HepG2 (cell line): ENCODE measurements at regions not wholly inside any gene's neighbourhood (a gene's known extent, or its start where the extent isn't known, plus 50 kb on each side); places are given as distances from the start of the nearest gene placed in this dataset.

ENCODE experiments used
- ATAC-seq: fragments of 200-7000 bp; cut with Tn5 transposase; 3 replicates; pipeline ENCODE4 v1.9.1; 2020; ENCODE audit warnings: mild to moderate bottlenecking, moderate library complexity
- BruUV-seq: library from RNA; stranded (reverse); fragments of 400-500 nt; replicated peaks from 2 replicates; lab custom pipeline; 2021; lab: Mats Ljungman, UMichigan
- CTCF ChIA-PET: fragments of 300-600 bp; formaldehyde crosslinking; extraction: SDS; loops from one replicate; lab custom pipeline; 2021; ENCODE audit warnings: low total read pairs, inconsistent platforms, low intra/inter-chr PET ratio; lab: Yijun Ruan, JAX
- POLR2A ChIA-PET: fragments of 350-600 bp; sonication (Branson Sonifier 250); formaldehyde crosslinking; loops from one replicate; lab custom pipeline; 2020; ENCODE audit warnings: antibody characterized with exemption, inconsistent platforms; lab: Yijun Ruan, JAX
- DNase-seq: peaks from one replicate; pipeline ENCODE4 v3.0.0-alpha.2; 2015; ENCODE audit warnings: low spot score
- FAIRE-seq: peaks from 3 replicates; lab custom pipeline; 2011; peaks lifted over from hg19 to GRCh38; lab: Jason Lieb, UNC
- H2AFZ ChIP-seq: one replicate; pipeline ENCODE4 v1.6.1; 2011; ENCODE audit warnings: low read length, inconsistent platforms
- H3K27ac ChIP-seq: fragments of 300-600 bp; 3 replicates; pipeline ENCODE4 v1.8.0; 2011; ENCODE audit warnings: mixed run types, mild to moderate bottlenecking, mixed read lengths, low read length, inconsistent platforms; ENCODE audit not compliant: insufficient read depth; ENCODE audit errors: extremely low read length
- H3K27me3 ChIP-seq, 2 experiments: fragments of 200-600 bp in 1 of 2; 2 replicates in 1 of 2; 3 replicates in 1 of 2; pipeline versions ENCODE4 v1.6.0 to v1.8.0; 2011; ENCODE audit warnings: low read length in 2 of 2, mild to moderate bottlenecking in 2 of 2, moderate library complexity in 2 of 2, inconsistent platforms in 1 of 2; ENCODE audit not compliant: insufficient read depth in 2 of 2, control insufficient read depth in 1 of 2
- H3K36me3 ChIP-seq, 2 experiments: fragments of 200-600 bp in 1 of 2; replicated peaks in 1 of 2; 2 replicates in 1 of 2; 3 replicates in 1 of 2; pipeline versions ENCODE4 v1.5.1 to v1.8.0; 2011; ENCODE audit warnings: low read length in 2 of 2, inconsistent platforms in 1 of 2; ENCODE audit not compliant: insufficient read depth in 2 of 2, control insufficient read depth in 1 of 2
- H3K4me1 ChIP-seq: 2 replicates; pipeline ENCODE4 v1.5.1; 2012; ENCODE audit warnings: low read length, inconsistent platforms; ENCODE audit not compliant: insufficient read depth
- H3K4me2 ChIP-seq: 2 replicates; pipeline ENCODE4 v1.6.0; 2011; ENCODE audit warnings: low read depth, low read length, inconsistent platforms
- H3K4me3 ChIP-seq, 3 experiments: fragments of 200-600 bp in 1 of 3; sonication (generic), shearing (Covaris generic) in 1 of 3; replicated peaks in 1 of 3; 2 replicates each; pipeline ENCODE4 v1.5.1; 2011 to 2016; ENCODE audit warnings: low read length in 3 of 3, inconsistent platforms in 2 of 3, low read depth in 2 of 3, mild to moderate bottlenecking in 2 of 3, control low read depth in 1 of 3, mixed read lengths in 1 of 3; ENCODE audit not compliant: insufficient read depth in 1 of 3
- H3K79me2 ChIP-seq: one replicate; pipeline ENCODE4 v1.6.1; 2011; ENCODE audit warnings: low read length, inconsistent platforms; ENCODE audit not compliant: insufficient read depth
- H3K9ac ChIP-seq: 2 replicates; pipeline ENCODE4 v1.6.0; 2011; ENCODE audit warnings: mild to moderate bottlenecking, low read depth, low read length, inconsistent platforms; ENCODE audit not compliant: insufficient read depth
- H3K9me3 ChIP-seq: 2 replicates; pipeline ENCODE4 v1.5.1; 2012; ENCODE audit warnings: mild to moderate bottlenecking, low read length
- H4K20me1 ChIP-seq: 2 replicates; pipeline ENCODE4 v1.6.0; 2011; ENCODE audit warnings: inconsistent platforms, mild to moderate bottlenecking, low read length, moderate library complexity; ENCODE audit not compliant: insufficient read depth
- CBX5 ChIP-seq: sonication (generic); formaldehyde crosslinking; IDR thresholded peaks from 2 replicates; pipeline ENCODE4 v1.4.0; 2020; ENCODE audit warnings: missing genetic modification reagents, borderline replicate concordance
- CC2D1A ChIP-seq: sonication (generic); formaldehyde crosslinking; IDR thresholded peaks from 2 replicates; pipeline ENCODE4 v1.8.1; 2023; ENCODE audit warnings: mild to moderate bottlenecking, missing genetic modification reagents
- GFI1 ChIP-seq: sonication (generic); formaldehyde crosslinking; IDR thresholded peaks from 2 replicates; pipeline ENCODE4 v1.5.0; 2020; ENCODE audit warnings: missing genetic modification reagents, mild to moderate bottlenecking, borderline replicate concordance
- ISL2 ChIP-seq: sonication (generic); formaldehyde crosslinking; IDR thresholded peaks from 2 replicates; pipeline ENCODE4 v1.5.0; 2020; ENCODE audit warnings: missing genetic modification reagents
- MED8 ChIP-seq: sonication (generic); formaldehyde crosslinking; IDR thresholded peaks from 2 replicates; pipeline ENCODE4 v1.8.1; 2023; ENCODE audit warnings: mild to moderate bottlenecking, missing genetic modification reagents; ENCODE audit not compliant: insufficient replicate concordance
- MTF2 ChIP-seq: sonication (generic); formaldehyde crosslinking; IDR thresholded peaks from 2 replicates; pipeline ENCODE4 v1.5.0; 2020; ENCODE audit warnings: missing genetic modification reagents, borderline replicate concordance
- NCOA1 ChIP-seq: sonication (generic); formaldehyde crosslinking; IDR thresholded peaks from 2 replicates; pipeline ENCODE4 v1.9.0; 2021; ENCODE audit warnings: missing genetic modification reagents
- NCOA2 ChIP-seq: sonication (generic); formaldehyde crosslinking; IDR thresholded peaks from 2 replicates; pipeline ENCODE4 v1.8.0; 2022; ENCODE audit warnings: inconsistent platforms
- NFE2 ChIP-seq: sonication (generic); formaldehyde crosslinking; IDR thresholded peaks from 2 replicates; pipeline ENCODE4 v1.4.0; 2020; ENCODE audit warnings: missing genetic modification reagents
- NONO ChIP-seq, 2 experiments: fragments of 450-650 bp in 1 of 2; sonication (generic) in 1 of 2; formaldehyde crosslinking in 1 of 2; IDR thresholded peaks in 1 of 2; conservative IDR thresholded peaks in 1 of 2; 2 replicates each; pipeline versions ENCODE4 v1.6.1 to v1.8.0; 2017 to 2022; ENCODE audit warnings: mild to moderate bottlenecking in 1 of 2, missing genetic modification reagents in 1 of 2, moderate library complexity in 1 of 2
- NR3C1 ChIP-seq: sonication (generic); formaldehyde crosslinking; IDR thresholded peaks from 2 replicates; pipeline ENCODE4 v1.4.0; 2020; ENCODE audit warnings: missing genetic modification reagents
- PRPF4 ChIP-seq: fragments of 200-400 bp; formaldehyde crosslinking; IDR thresholded peaks from 2 replicates; pipeline ENCODE4 v1.6.1; 2016; ENCODE audit warnings: low read length, low read depth; ENCODE audit not compliant: poor library complexity, severe bottlenecking
- RFX1 ChIP-seq: fragments of 450-650 bp; IDR thresholded peaks from 2 replicates; pipeline ENCODE4 v1.6.1; 2017
- ZNF282 ChIP-seq: fragments of 450-650 bp; IDR thresholded peaks from 2 replicates; pipeline ENCODE4 v1.6.1; 2018; ENCODE audit not compliant: partially characterized antibody
- ZNF326 ChIP-seq: sonication (generic); formaldehyde crosslinking; IDR thresholded peaks from 2 replicates; pipeline ENCODE4 v1.4.0; 2020; ENCODE audit warnings: missing genetic modification reagents, borderline replicate concordance
- ZNF34 ChIP-seq: sonication (generic); formaldehyde crosslinking; IDR thresholded peaks from 2 replicates; pipeline ENCODE4 v1.4.0; 2020; ENCODE audit warnings: mild to moderate bottlenecking, missing genetic modification reagents, borderline replicate concordance
- ZNF484 ChIP-seq: sonication (generic); formaldehyde crosslinking; IDR thresholded peaks from 2 replicates; pipeline ENCODE4 v1.5.1; 2020; ENCODE audit warnings: mild to moderate bottlenecking, low read depth, missing genetic modification reagents, borderline replicate concordance
- ZNF563 ChIP-seq: sonication (generic); formaldehyde crosslinking; IDR thresholded peaks from 2 replicates; pipeline ENCODE4 v1.8.0; 2022; ENCODE audit warnings: mild to moderate bottlenecking, moderate library complexity, missing genetic modification reagents
- ZNF839 ChIP-seq: sonication (generic); formaldehyde crosslinking; IDR thresholded peaks from 2 replicates; pipeline ENCODE4 v1.4.0; 2020; ENCODE audit warnings: missing genetic modification reagents, mild to moderate bottlenecking, borderline replicate concordance
- WGBS: methylation state at CpG from one replicate; pipeline ENCODE4 v1.1.6; 2017; ENCODE audit warnings: low lambda C conversion rate; 5-methylcytosine and 5-hydroxymethylcytosine counted together
- in situ Hi-C: cut with HindIII; loops from 2 replicates; pipeline ENCODE4 v1.10.0; 2017; ENCODE audit warnings: low pct_unique_long_range_greater_than_20kb; ENCODE audit not compliant: extremely low pct_ligation_motif_present
- intact Hi-C: fragments of 100-400 bp; cut with micrococcal nuclease; formaldehyde crosslinking; loops from one replicate; pipeline ENCODE4 v1.10.0; 2022; ENCODE audit not compliant: unreplicated experiment
- TF ChIP-seq, protein P1 (sequence below): sonication (generic); formaldehyde crosslinking; IDR thresholded peaks from 2 replicates; pipeline ENCODE4 v1.5.0; 2020; ENCODE audit warnings: missing genetic modification reagents

DNA sequence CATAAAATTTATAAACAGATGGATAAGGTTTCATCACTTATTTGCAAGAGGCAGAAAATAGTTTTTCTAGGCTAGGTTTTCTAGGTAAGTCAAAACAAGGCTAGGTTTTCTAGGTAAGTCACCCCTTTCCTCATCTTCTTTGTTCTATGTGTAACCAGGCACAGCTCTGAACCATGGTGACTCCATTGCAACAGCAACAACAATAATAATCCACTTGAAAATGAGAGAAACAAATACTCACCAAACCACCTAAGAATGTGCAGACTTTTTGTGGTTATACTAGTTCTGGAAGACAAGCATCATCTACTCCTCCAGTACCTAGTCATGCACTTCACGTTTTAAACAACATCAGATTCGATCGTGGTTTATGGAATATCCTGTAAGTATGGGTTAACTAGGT lies 237.4 kb upstream of the ACVR2A start:
- H3K9me3 ChIP-seq, result no peaks in the 10 kb centered on the region
- 36% methylated on average over 3 of the region's 3 CpGs for WGBS
- H3K9ac ChIP-seq, result no peak overlapping the region
- POLR2A ChIA-PET, result no interaction called here
- no peak overlapping the region for H3K27ac ChIP-seq
- H2AFZ ChIP-seq, result no peak overlapping the region
- in situ Hi-C loops, result loop anchor here (25.0 kb wide), 1 partner anchor 305 kb away; no protein-coding TSS in a partner anchor
- CTCF ChIA-PET, result no interaction called here
- TF ChIP-seq NONO (IDR thresholded peaks at IDR 0.05) (no peak), NONO (CRISPR knock-in tag; conservative IDR thresholded peaks at IDR 0.05) (no peak), NCOA2 (no peak), ZNF326 (CRISPR knock-in tag) (no peak), CC2D1A (no peak), MED8 (CRISPR knock-in tag) (no peak)
- intact Hi-C loops, result no loop called here
- no peaks in the 10 kb centered on the region for H3K36me3 ChIP-seq
- BruUV-seq, result no TSS peak
- H4K20me1 ChIP-seq, result no peaks in the 10 kb centered on the region
- no peaks in the 10 kb centered on the region for H3K4me1 ChIP-seq
- H3K4me3 ChIP-seq, result no peak overlapping the region
- DNase-seq, result no peak
- ATAC-seq, result no peak
- H3K79me2 ChIP-seq, result no peaks in the 10 kb centered on the region
- no peak for FAIRE-seq
- no peak overlapping the region for H3K4me2 ChIP-seq
- H3K27me3 ChIP-seq, result no peaks in the 10 kb centered on the region

DNA sequence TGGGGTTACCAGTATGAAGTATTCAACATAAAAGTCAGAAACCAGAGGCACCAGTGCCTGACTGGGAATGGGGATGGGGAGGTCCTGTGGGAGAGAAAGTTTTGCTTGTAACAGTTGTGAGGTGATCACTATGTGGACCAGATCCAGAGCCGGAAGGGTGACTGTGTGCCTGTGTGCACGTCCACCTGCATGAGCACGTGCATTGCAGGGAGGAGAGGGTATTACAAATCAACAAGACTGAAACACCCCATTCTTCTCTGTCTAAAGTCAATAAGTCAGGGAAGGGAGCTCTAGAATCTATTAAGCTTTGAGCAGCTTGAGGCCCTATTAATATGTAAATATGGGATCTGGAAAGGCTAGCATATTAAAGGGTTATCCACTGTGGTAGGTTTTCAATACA lies 241.0 kb upstream of the ACVR2A start:
- Histone ChIP-seq H3K9ac (no peak overlapping the region), H3K36me3 (no peaks in the 10 kb centered on the region), H3K4me2 (no peak overlapping the region), H4K20me1 (no peaks in the 10 kb centered on the region), H3K4me1 (no peaks in the 10 kb centered on the region), H3K27ac (no peak overlapping the region), H3K27me3 (no peaks in the 10 kb centered on the region), H3K79me2 (no peaks in the 10 kb centered on the region), H3K9me3 (no peaks in the 10 kb centered on the region), H2AFZ (no peak overlapping the region), H3K4me3 (no peak overlapping the region)
- TF ChIP-seq ZNF839 (CRISPR knock-in tag) (no peak), ZNF282 (no peak), CBX5 (CRISPR knock-in tag) (no peak), ZNF563 (CRISPR knock-in tag) (no peak), ZNF34 (CRISPR knock-in tag) (no peak), GFI1 (CRISPR knock-in tag) (no peak), NR3C1 (CRISPR knock-in tag) (no peak), ISL2 (CRISPR knock-in tag) (no peak), MTF2 (CRISPR knock-in tag) (no peak), NFE2 (CRISPR knock-in tag) (no peak), RFX1 (no peak), ZNF484 (CRISPR knock-in tag) (no peak), PRPF4 (no peak), NCOA1 (CRISPR knock-in tag) (no peak)
- TF ChIP-seq, protein P1, sequence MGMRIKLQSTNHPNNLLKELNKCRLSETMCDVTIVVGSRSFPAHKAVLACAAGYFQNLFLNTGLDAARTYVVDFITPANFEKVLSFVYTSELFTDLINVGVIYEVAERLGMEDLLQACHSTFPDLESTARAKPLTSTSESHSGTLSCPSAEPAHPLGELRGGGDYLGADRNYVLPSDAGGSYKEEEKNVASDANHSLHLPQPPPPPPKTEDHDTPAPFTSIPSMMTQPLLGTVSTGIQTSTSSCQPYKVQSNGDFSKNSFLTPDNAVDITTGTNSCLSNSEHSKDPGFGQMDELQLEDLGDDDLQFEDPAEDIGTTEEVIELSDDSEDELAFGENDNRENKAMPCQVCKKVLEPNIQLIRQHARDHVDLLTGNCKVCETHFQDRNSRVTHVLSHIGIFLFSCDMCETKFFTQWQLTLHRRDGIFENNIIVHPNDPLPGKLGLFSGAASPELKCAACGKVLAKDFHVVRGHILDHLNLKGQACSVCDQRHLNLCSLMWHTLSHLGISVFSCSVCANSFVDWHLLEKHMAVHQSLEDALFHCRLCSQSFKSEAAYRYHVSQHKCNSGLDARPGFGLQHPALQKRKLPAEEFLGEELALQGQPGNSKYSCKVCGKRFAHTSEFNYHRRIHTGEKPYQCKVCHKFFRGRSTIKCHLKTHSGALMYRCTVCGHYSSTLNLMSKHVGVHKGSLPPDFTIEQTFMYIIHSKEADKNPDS (CRISPR knock-in tag), result no peak
- WGBS, result 17% methylated on average over 3 of the region's 3 CpGs
- FAIRE-seq (no peak), DNase-seq (no peak), ATAC-seq (no peak)
- no TSS peak for BruUV-seq
- ChIA-PET POLR2A (no interaction called here), CTCF (no interaction called here)
- in situ Hi-C loops, result loop anchor here (25.0 kb wide), 1 partner anchor 308 kb away; no protein-coding TSS in a partner anchor
- intact Hi-C loops, result no loop called here
